ENCODE measurements at regions not wholly inside any gene's neighbourhood (a gene's known extent, or its start where the extent isn't known, plus 50 kb on each side); places are given as distances from the start of the nearest gene placed in this dataset.

- no peak for TF ChIP-seq CTCF (IDR thresholded peaks at IDR 0.05; ENCODE audit: low read depth, low read length, missing control alignments)
- DNase-seq (ENCODE audit: low read depth) = no peak
These were observed 76.5 kb upstream of the ADRB1 start for GRCh38 chr10:113967126-113967525.

GRCh38 chr10:113970641-113971040 lies 73.0 kb upstream of the ADRB1 start:
- no peak for DNase-seq (ENCODE audit: low read depth)
- H3K4me3 ChIP-seq (ENCODE audit: low read depth, low read length) = no peak overlapping the region
- no peak for TF ChIP-seq CTCF (IDR thresholded peaks at IDR 0.05; ENCODE audit: low read depth, low read length, missing control alignments)

More at GRCh38 chr10:113967126-113967525, 76.5 kb upstream of the ADRB1 start:
- H3K4me3 ChIP-seq (ENCODE audit: low read depth, low read length) = no peak overlapping the region

GRCh38 chr10:113971349-113971973 lies 72.2 kb upstream of the ADRB1 start:
- DNase-seq (ENCODE audit: low read depth) = no peak
- no peak for TF ChIP-seq CTCF (IDR thresholded peaks at IDR 0.05; ENCODE audit: low read depth, low read length, missing control alignments)
- no peak overlapping the region for H3K4me3 ChIP-seq (ENCODE audit: low read depth, low read length)

GRCh38 chr10:113977174-113977573 lies 66.5 kb upstream of the ADRB1 start:
- no peak for DNase-seq (ENCODE audit: low read depth)
- no peak overlapping the region for H3K4me3 ChIP-seq (ENCODE audit: low read depth, low read length)
- TF ChIP-seq CTCF (IDR thresholded peaks at IDR 0.05; ENCODE audit: low read depth, low read length, missing control alignments) = no peak

- H3K4me3 ChIP-seq (ENCODE audit: low read depth, low read length) = no peak overlapping the region
- DNase-seq (ENCODE audit: low read depth) = no peak
- no peak for TF ChIP-seq CTCF (IDR thresholded peaks at IDR 0.05; ENCODE audit: low read depth, low read length, missing control alignments)
These were observed 64.9 kb upstream of the ADRB1 start for GRCh38 chr10:113978802-113979201.

GRCh38 chr10:113979409-113979808 lies 64.3 kb upstream of the ADRB1 start:
- no peak for TF ChIP-seq CTCF (IDR thresholded peaks at IDR 0.05; ENCODE audit: low read depth, low read length, missing control alignments)
- no peak overlapping the region for H3K4me3 ChIP-seq (ENCODE audit: low read depth, low read length)
- DNase-seq (ENCODE audit: low read depth) = no peak

- no peak for DNase-seq (ENCODE audit: low read depth)
These were observed 63.1 kb upstream of the ADRB1 start for GRCh38 chr10:113980408-113981087.

More at GRCh38 chr10:113980408-113981087, 63.1 kb upstream of the ADRB1 start:
- no peak overlapping the region for H3K4me3 ChIP-seq (ENCODE audit: low read depth, low read length)
- peak; percentile 17 for TF ChIP-seq CTCF (IDR thresholded peaks at IDR 0.05; ENCODE audit: low read depth, low read length, missing control alignments)

Data from GM12864 (cell line).